HCT116 (cell line): ENCODE measurements at regions not wholly inside any gene's neighbourhood (a gene's known extent, or its start where the extent isn't known, plus 50 kb on each side); places are given as distances from the start of the nearest gene placed in this dataset.

Experiments used
- ATAC-seq: fragments of 200-7000 bp; cut with Tn5 transposase; 2 replicates; pipeline ENCODE4 v1.9.1; 2020; ENCODE audit warnings: mild to moderate bottlenecking, moderate library complexity
- BruUV-seq: library from RNA; stranded (reverse); fragments of 400-500 nt; replicated peaks from 2 replicates; lab custom pipeline; 2021; lab: Mats Ljungman, UMichigan
- CTCF ChIA-PET: fragments of 300-600 bp; sonication (Branson Sonifier 250); formaldehyde crosslinking; loops from one replicate; lab custom pipeline; 2021; ENCODE audit warnings: antibody characterized with exemption; lab: Charles Lee
- POLR2A ChIA-PET: fragments of 300-600, 350-600 bp; sonication (Branson Sonifier 250); formaldehyde crosslinking; loops from one replicate; lab custom pipeline; 2021; ENCODE audit warnings: antibody characterized with exemption; lab: Charles Lee
- RAD21 ChIA-PET, 2 experiments: fragments of 300-600 bp; sonication (Branson Sonifier 250); formaldehyde crosslinking; loops; one replicate each; lab custom pipeline; 2023; ENCODE audit warnings: low total read pairs in 2 of 2; ENCODE audit not compliant: uncharacterized antibody in 2 of 2, unreplicated experiment in 2 of 2, low non-redundant PET in 1 of 2; lab: Charles Lee
- DNase-seq: peaks from one replicate; pipeline ENCODE4 v3.0.0-alpha.2; 2010; ENCODE audit warnings: low read depth, low spot score
- H2AFZ ChIP-seq: fragments of 200-600 bp; shearing (Covaris generic), sonication (generic); 2 replicates; pipeline ENCODE4 v1.6.1; 2017; ENCODE audit warnings: low read depth, mixed run types, mixed read lengths, antibody characterized with exemption, low read length; ENCODE audit not compliant: poor library complexity, severe bottlenecking
- H3K27ac ChIP-seq: 2 replicates; pipeline ENCODE4 v1.5.1; 2012; ENCODE audit warnings: low read depth, low read length
- H3K27me3 ChIP-seq: fragments of 200-600 bp; sonication (generic); 2 replicates; pipeline ENCODE4 v1.6.1; 2016; ENCODE audit warnings: mixed run types, low read length, mixed read lengths; ENCODE audit not compliant: insufficient read depth
- H3K36me3 ChIP-seq, 2 experiments: fragments of 200-500 bp in 1 of 2; fragments of 200-600 bp in 1 of 2; sonication (Bioruptor generic) in 1 of 2; sonication (generic) in 1 of 2; 2 replicates each; pipeline versions ENCODE4 v1.5.1 to v1.6.1; 2014 to 2016; ENCODE audit warnings: low read length in 2 of 2, inconsistent platforms in 1 of 2, mixed read lengths in 1 of 2, mixed run types in 1 of 2; ENCODE audit not compliant: insufficient read depth in 2 of 2, control insufficient read depth in 1 of 2
- H3K4me1 ChIP-seq, 2 experiments: fragments of 200-600 bp in 1 of 2; sonication (generic) in 1 of 2; 2 replicates each; pipeline versions ENCODE4 v1.5.1 to v1.6.1; 2012 to 2017; ENCODE audit warnings: low read length in 2 of 2, inconsistent platforms in 1 of 2, mild to moderate bottlenecking in 1 of 2, mixed read lengths in 1 of 2, mixed run types in 1 of 2, moderate library complexity in 1 of 2; ENCODE audit not compliant: insufficient read depth in 2 of 2, control insufficient read depth in 1 of 2
- H3K4me2 ChIP-seq: fragments of 200-600 bp; sonication (generic); 2 replicates; pipeline ENCODE4 v1.6.1; 2017; ENCODE audit warnings: mixed run types, low read length, mixed read lengths
- H3K4me3 ChIP-seq, 2 experiments: fragments of 200-600 bp in 1 of 2; sonication (generic) in 1 of 2; replicated peaks in 1 of 2; 2 replicates each; pipeline ENCODE4 v1.5.1; 2011 to 2016; ENCODE audit warnings: low read length in 2 of 2, control low read depth in 1 of 2, low read depth in 1 of 2, mild to moderate bottlenecking in 1 of 2, mixed read lengths in 1 of 2, mixed run types in 1 of 2
- H3K79me2 ChIP-seq: fragments of 200-600 bp; sonication (generic); 2 replicates; pipeline ENCODE4 v1.6.1; 2017; ENCODE audit warnings: mild to moderate bottlenecking, mixed run types, low read length, moderate library complexity, mixed read lengths; ENCODE audit not compliant: insufficient read depth
- H3K9ac ChIP-seq: fragments of 200-600 bp; sonication (generic); 2 replicates; pipeline ENCODE4 v1.6.1; 2016; ENCODE audit warnings: low read length, mixed read lengths
- H3K9me2 ChIP-seq: fragments of 200-600 bp; sonication (generic), shearing (Covaris generic); 2 replicates; pipeline ENCODE4 v1.6.1; 2017; ENCODE audit warnings: mixed run types, mild to moderate bottlenecking, moderate library complexity; ENCODE audit not compliant: insufficient read depth
- H3K9me3 ChIP-seq, 2 experiments: fragments of 200-500 bp in 1 of 2; fragments of 200-600 bp in 1 of 2; sonication (Bioruptor generic) in 1 of 2; sonication (generic) in 1 of 2; 2 replicates each; pipeline ENCODE4 v1.6.1; 2014 to 2017; ENCODE audit warnings: low read length in 2 of 2, mixed read lengths in 2 of 2, inconsistent platforms in 1 of 2, low read depth in 1 of 2, mild to moderate bottlenecking in 1 of 2, mixed run types in 1 of 2, moderate library complexity in 1 of 2; ENCODE audit not compliant: control insufficient read depth in 1 of 2, insufficient read depth in 1 of 2
- H4K20me1 ChIP-seq: fragments of 200-600 bp; sonication (generic), shearing (Covaris generic); 2 replicates; pipeline ENCODE4 v1.6.1; 2017; ENCODE audit warnings: mixed run types, mild to moderate bottlenecking, moderate library complexity; ENCODE audit not compliant: insufficient read depth
- CBX3 ChIP-seq: IDR thresholded peaks from 2 replicates; pipeline ENCODE4 v1.6.1; 2012; ENCODE audit warnings: low read depth
- CEBPB ChIP-seq: IDR thresholded peaks from 2 replicates; pipeline ENCODE4 v1.6.1; 2012; ENCODE audit warnings: low read depth
- CTCF ChIP-seq, 3 experiments: fragments of 200-600 bp in 1 of 3; sonication (generic) in 1 of 3; IDR thresholded peaks in 2 of 3; conservative IDR thresholded peaks in 1 of 3; 2 replicates each; pipeline ENCODE4 v1.5.1; 2012 to 2017; ENCODE audit warnings: low read depth in 2 of 3, low read length in 2 of 3, antibody characterized with exemption in 1 of 3, borderline replicate concordance in 1 of 3, control low read depth in 1 of 3, mild to moderate bottlenecking in 1 of 3, mixed read lengths in 1 of 3, mixed run types in 1 of 3, moderate library complexity in 1 of 3; ENCODE audit not compliant: insufficient read depth in 1 of 3
- EGR1 ChIP-seq: IDR thresholded peaks from 2 replicates; pipeline ENCODE4 v1.6.1; 2012; ENCODE audit warnings: low read depth
- EZH2phosphoT487 ChIP-seq: fragments of 200-600 bp; IDR thresholded peaks from 2 replicates; pipeline ENCODE4 v1.6.1; 2018; ENCODE audit warnings: antibody characterized with exemption, borderline replicate concordance
- FOSL1 ChIP-seq: IDR thresholded peaks from 2 replicates; pipeline ENCODE4 v1.6.1; 2012; ENCODE audit warnings: low read depth
- POLR2A ChIP-seq: IDR thresholded peaks from 2 replicates; pipeline ENCODE4 v1.7.0; 2011; ENCODE audit warnings: borderline replicate concordance; ENCODE audit not compliant: insufficient read depth, insufficient read length; ENCODE audit errors: extremely low read depth
- POLR2AphosphoS5 ChIP-seq: IDR thresholded peaks from 2 replicates; pipeline ENCODE4 v1.6.1; 2011; ENCODE audit warnings: mild to moderate bottlenecking, low read depth, low read length, moderate library complexity
- RAD21 ChIP-seq: IDR thresholded peaks from 2 replicates; pipeline ENCODE4 v1.6.1; 2012; ENCODE audit warnings: low read depth, mild to moderate bottlenecking
- SRF ChIP-seq: IDR thresholded peaks from 2 replicates; pipeline ENCODE4 v1.6.1; 2012; ENCODE audit warnings: low read depth
- YY1 ChIP-seq: IDR thresholded peaks from 2 replicates; pipeline ENCODE4 v1.6.1; 2011; ENCODE audit warnings: low read length, low read depth, moderate library complexity, mild to moderate bottlenecking; ENCODE audit not compliant: insufficient replicate concordance; ENCODE audit errors: extremely low read depth
- ZBTB33 ChIP-seq: IDR thresholded peaks from 2 replicates; pipeline ENCODE4 v1.6.1; 2011; ENCODE audit warnings: mild to moderate bottlenecking, low read length, moderate library complexity; ENCODE audit not compliant: insufficient replicate concordance; ENCODE audit errors: extremely low read depth
- ZFX ChIP-seq: fragments of 450-650 bp; IDR thresholded peaks from 2 replicates; pipeline ENCODE4 v1.6.1; 2017
- intact Hi-C: fragments of 100-400 bp; cut with micrococcal nuclease; formaldehyde crosslinking; loops from 2 replicates; pipeline ENCODE4 v1.10.0; 2022
- TF ChIP-seq, protein P1 (sequence below): IDR thresholded peaks from 2 replicates; pipeline ENCODE4 v1.6.1; 2012; ENCODE audit warnings: low read depth
- TF ChIP-seq, protein P2 (sequence below): IDR thresholded peaks from 2 replicates; pipeline ENCODE4 v1.6.1; 2012
- TF ChIP-seq, protein P3 (sequence below): IDR thresholded peaks from 2 replicates; pipeline ENCODE4 v1.6.1; 2012

- TF ChIP-seq, protein P1, sequence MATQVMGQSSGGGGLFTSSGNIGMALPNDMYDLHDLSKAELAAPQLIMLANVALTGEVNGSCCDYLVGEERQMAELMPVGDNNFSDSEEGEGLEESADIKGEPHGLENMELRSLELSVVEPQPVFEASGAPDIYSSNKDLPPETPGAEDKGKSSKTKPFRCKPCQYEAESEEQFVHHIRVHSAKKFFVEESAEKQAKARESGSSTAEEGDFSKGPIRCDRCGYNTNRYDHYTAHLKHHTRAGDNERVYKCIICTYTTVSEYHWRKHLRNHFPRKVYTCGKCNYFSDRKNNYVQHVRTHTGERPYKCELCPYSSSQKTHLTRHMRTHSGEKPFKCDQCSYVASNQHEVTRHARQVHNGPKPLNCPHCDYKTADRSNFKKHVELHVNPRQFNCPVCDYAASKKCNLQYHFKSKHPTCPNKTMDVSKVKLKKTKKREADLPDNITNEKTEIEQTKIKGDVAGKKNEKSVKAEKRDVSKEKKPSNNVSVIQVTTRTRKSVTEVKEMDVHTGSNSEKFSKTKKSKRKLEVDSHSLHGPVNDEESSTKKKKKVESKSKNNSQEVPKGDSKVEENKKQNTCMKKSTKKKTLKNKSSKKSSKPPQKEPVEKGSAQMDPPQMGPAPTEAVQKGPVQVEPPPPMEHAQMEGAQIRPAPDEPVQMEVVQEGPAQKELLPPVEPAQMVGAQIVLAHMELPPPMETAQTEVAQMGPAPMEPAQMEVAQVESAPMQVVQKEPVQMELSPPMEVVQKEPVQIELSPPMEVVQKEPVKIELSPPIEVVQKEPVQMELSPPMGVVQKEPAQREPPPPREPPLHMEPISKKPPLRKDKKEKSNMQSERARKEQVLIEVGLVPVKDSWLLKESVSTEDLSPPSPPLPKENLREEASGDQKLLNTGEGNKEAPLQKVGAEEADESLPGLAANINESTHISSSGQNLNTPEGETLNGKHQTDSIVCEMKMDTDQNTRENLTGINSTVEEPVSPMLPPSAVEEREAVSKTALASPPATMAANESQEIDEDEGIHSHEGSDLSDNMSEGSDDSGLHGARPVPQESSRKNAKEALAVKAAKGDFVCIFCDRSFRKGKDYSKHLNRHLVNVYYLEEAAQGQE: no peak
- TF ChIP-seq EGR1 (no peak), CEBPB (no peak), POLR2AphosphoS5 (no peak), CBX3 (no peak), CTCF (IDR thresholded peaks at IDR 0.05 in 2 of 3, conservative IDR thresholded peaks at IDR 0.05 in 1 of 3; ENCODE audit: borderline replicate concordance in 1 of 3, insufficient read depth in 1 of 3, low read depth in 2 of 3, low read length in 2 of 3) (no peak)
- TF ChIP-seq, protein P2, sequence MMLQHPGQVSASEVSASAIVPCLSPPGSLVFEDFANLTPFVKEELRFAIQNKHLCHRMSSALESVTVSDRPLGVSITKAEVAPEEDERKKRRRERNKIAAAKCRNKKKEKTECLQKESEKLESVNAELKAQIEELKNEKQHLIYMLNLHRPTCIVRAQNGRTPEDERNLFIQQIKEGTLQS: no peak
- TF ChIP-seq, protein P3, sequence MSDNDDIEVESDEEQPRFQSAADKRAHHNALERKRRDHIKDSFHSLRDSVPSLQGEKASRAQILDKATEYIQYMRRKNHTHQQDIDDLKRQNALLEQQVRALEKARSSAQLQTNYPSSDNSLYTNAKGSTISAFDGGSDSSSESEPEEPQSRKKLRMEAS: no peak
Measured at GRCh38 chr17:77727037-77727615, 231.4 kb upstream of the TNRC6C start (continued).

- Histone ChIP-seq H3K4me2 (no peak overlapping the region), H4K20me1 (no peaks in the 10 kb centered on the region), H3K4me3 (no peak overlapping the region), H3K9me2 (no peaks in the 10 kb centered on the region), H3K9ac (no peak overlapping the region), H3K27ac (no peak overlapping the region), H3K9me3 (peaks cover 0 to 5% of the 10 kb centered on the region in 2 experiments; a peak in 1 of 4 replicates), H3K36me3 (no peaks in the 10 kb centered on the region), H2AFZ (no peak overlapping the region), H3K79me2 (no peaks in the 10 kb centered on the region), H3K4me1 (no peaks in the 10 kb centered on the region), H3K27me3 (peaks cover 5% of the 10 kb centered on the region; the same call in 1 of the 2 replicates)
- intact Hi-C loops: loop anchor here (2.0 kb wide), 1 partner anchor 186 kb away; no protein-coding TSS in a partner anchor
- no TSS peak for BruUV-seq
- TF ChIP-seq ZFX (no peak), EGR1 (no peak), RAD21 (no peak), YY1 (no peak), POLR2A (no peak), ZBTB33 (no peak), FOSL1 (no peak), EZH2phosphoT487 (no peak), SRF (no peak)
- POLR2A ChIA-PET: no interaction called here
- no peak for ATAC-seq
- no peak for DNase-seq
- RAD21 ChIA-PET: no interaction called here
- CTCF ChIA-PET: no interaction called here
Measured at GRCh38 chr17:77728474-77728795, 230.1 kb upstream of the TNRC6C start.
